ENCODE measurements at regions not wholly inside any gene's neighbourhood (a gene's known extent, or its start where the extent isn't known, plus 50 kb on each side); places are given as distances from the start of the nearest gene placed in this dataset.

GRCh38 chr2:180374502-180375281 lies 367.6 kb upstream of the CWC22 start:
- DNase-seq (ENCODE audit: low spot score) = no peak
- in situ Hi-C loops (cut with MboI; ENCODE audit: low sequenced_read_pairs, unreplicated experiment) = no loop called here
- TF ChIP-seq CTCF (IDR thresholded peaks at IDR 0.05; ENCODE audit: borderline replicate concordance, control extremely low read depth, extremely low read depth, insufficient read depth, missing control alignments) = no peak

- no peak for TF ChIP-seq CTCF (IDR thresholded peaks at IDR 0.05; ENCODE audit: borderline replicate concordance, control extremely low read depth, extremely low read depth, insufficient read depth, missing control alignments)
- in situ Hi-C loops (cut with MboI; ENCODE audit: low sequenced_read_pairs, unreplicated experiment) = no loop called here
These were observed 363.6 kb upstream of the CWC22 start for GRCh38 chr2:180370511-180371205.

GRCh38 chr2:180368881-180369280 lies 361.8 kb upstream of the CWC22 start:
- DNase-seq (ENCODE audit: low spot score) = no peak
- no peak for TF ChIP-seq CTCF (IDR thresholded peaks at IDR 0.05; ENCODE audit: borderline replicate concordance, control extremely low read depth, extremely low read depth, insufficient read depth, missing control alignments)
- in situ Hi-C loops (cut with MboI; ENCODE audit: low sequenced_read_pairs, unreplicated experiment) = no loop called here

More at GRCh38 chr2:180370511-180371205, 363.6 kb upstream of the CWC22 start:
- DNase-seq (ENCODE audit: low spot score) = no peak

- TF ChIP-seq CTCF (IDR thresholded peaks at IDR 0.05; ENCODE audit: borderline replicate concordance, control extremely low read depth, extremely low read depth, insufficient read depth, missing control alignments) = no peak
- DNase-seq (ENCODE audit: low spot score) = no peak
- in situ Hi-C loops (cut with MboI; ENCODE audit: low sequenced_read_pairs, unreplicated experiment) = no loop called here
These were observed 360.7 kb upstream of the CWC22 start for GRCh38 chr2:180367815-180368214.

- no peak for TF ChIP-seq CTCF (IDR thresholded peaks at IDR 0.05; ENCODE audit: borderline replicate concordance, control extremely low read depth, extremely low read depth, insufficient read depth, missing control alignments)
- no peak for DNase-seq (ENCODE audit: low spot score)
- in situ Hi-C loops (cut with MboI; ENCODE audit: low sequenced_read_pairs, unreplicated experiment) = no loop called here
These were observed 359.4 kb upstream of the CWC22 start for GRCh38 chr2:180366481-180366880.

GRCh38 chr2:180364719-180365118 lies 357.6 kb upstream of the CWC22 start:
- in situ Hi-C loops (cut with MboI; ENCODE audit: low sequenced_read_pairs, unreplicated experiment) = no loop called here
- no peak for TF ChIP-seq CTCF (IDR thresholded peaks at IDR 0.05; ENCODE audit: borderline replicate concordance, control extremely low read depth, extremely low read depth, insufficient read depth, missing control alignments)

More at GRCh38 chr2:180364719-180365118, 357.6 kb upstream of the CWC22 start:
- DNase-seq (ENCODE audit: low spot score) = no peak

Measured in GM13976 (cell line).